GM23338 (cell line): ENCODE measurements at regions not wholly inside any gene's neighbourhood (a gene's known extent, or its start where the extent isn't known, plus 50 kb on each side); places are given as distances from the start of the nearest gene placed in this dataset.

Experiments used
- ATAC-seq: fragments of 200-7000 bp; cut with Tn5 transposase; 3 replicates; pipeline ENCODE4 v1.9.1; 2020
- DNase-seq: peaks from one replicate; pipeline ENCODE4 v3.0.0-alpha.2; 2015; ENCODE audit warnings: low spot score
- H2AFZ ChIP-seq: fragments of 200-600 bp; sonication (generic); 2 replicates; pipeline ENCODE4 v1.8.0; 2016; ENCODE audit warnings: antibody characterized with exemption, mild to moderate bottlenecking, moderate library complexity
- H3F3A ChIP-seq: fragments of 200-600 bp; sonication (generic); replicated peaks from 2 replicates; pipeline ENCODE4 v1.8.0; 2017; ENCODE audit warnings: antibody characterized with exemption, mixed run types, low read depth
- H3K27ac ChIP-seq: fragments of 200-600 bp; sonication (generic); 2 replicates; pipeline ENCODE4 v1.6.1; 2016; ENCODE audit warnings: low read depth
- H3K27me3 ChIP-seq: fragments of 200-600 bp; sonication (generic); 2 replicates; pipeline ENCODE4 v1.8.0; 2016; ENCODE audit warnings: mild to moderate bottlenecking, mixed run types, moderate library complexity; ENCODE audit not compliant: insufficient read depth
- H3K36me3 ChIP-seq: fragments of 200-600 bp; sonication (generic); 2 replicates; pipeline ENCODE4 v1.8.0; 2016; ENCODE audit warnings: mild to moderate bottlenecking; ENCODE audit not compliant: insufficient read depth
- H3K4me1 ChIP-seq: fragments of 200-600 bp; sonication (generic); 2 replicates; pipeline ENCODE4 v1.8.0; 2016; ENCODE audit warnings: mild to moderate bottlenecking, moderate library complexity; ENCODE audit not compliant: insufficient read depth
- H3K4me2 ChIP-seq: fragments of 200-600 bp; sonication (generic); 2 replicates; pipeline ENCODE4 v1.7.1; 2017; ENCODE audit warnings: mixed run types
- H3K4me3 ChIP-seq: fragments of 200-600 bp; sonication (generic); 2 replicates; pipeline ENCODE4 v1.6.1; 2016; ENCODE audit warnings: mixed run types
- H3K79me2 ChIP-seq: fragments of 200-600 bp; sonication (generic); replicated peaks from 2 replicates; pipeline ENCODE4 v1.8.0; 2017; ENCODE audit warnings: mild to moderate bottlenecking; ENCODE audit not compliant: insufficient read depth
- H3K9me2 ChIP-seq: fragments of 200-600 bp; sonication (generic); 2 replicates; pipeline ENCODE4 v1.8.0; 2017; ENCODE audit not compliant: insufficient read depth
- H4K20me1 ChIP-seq: fragments of 200-600 bp; sonication (generic); replicated peaks from 2 replicates; pipeline ENCODE4 v1.8.0; 2017; ENCODE audit warnings: mild to moderate bottlenecking; ENCODE audit not compliant: insufficient read depth
- H3K27ac Mint-ChIP-seq: 2 replicates; pipeline ENCODE4 v1.8.0; 2020; ENCODE audit warnings: inconsistent platforms, mild to moderate bottlenecking, moderate library complexity, mixed read lengths
- H3K27me3 Mint-ChIP-seq: 3 replicates; pipeline ENCODE4 v1.8.0; 2022; ENCODE audit warnings: low read depth, mild to moderate bottlenecking, moderate library complexity, mixed read lengths, inconsistent platforms; ENCODE audit not compliant: insufficient read depth, poor library complexity
- H3K36me3 Mint-ChIP-seq: 3 replicates; pipeline ENCODE4 v1.8.0; 2021; ENCODE audit warnings: low read depth, mild to moderate bottlenecking, inconsistent platforms, moderate library complexity, mixed read lengths
- H3K4me1 Mint-ChIP-seq: 3 replicates; pipeline ENCODE4 v1.8.0; 2020; ENCODE audit warnings: mild to moderate bottlenecking, inconsistent platforms, mixed read lengths
- H3K4me3 Mint-ChIP-seq: 3 replicates; pipeline ENCODE4 v1.8.0; 2021; ENCODE audit warnings: moderate library complexity, mild to moderate bottlenecking, inconsistent platforms, mixed read lengths
- H3K9me3 Mint-ChIP-seq: 3 replicates; pipeline ENCODE4 v1.8.0; 2020; ENCODE audit warnings: moderate library complexity, mild to moderate bottlenecking, inconsistent platforms, mixed read lengths
- CREB1 ChIP-seq: fragments of 250-450 bp; sonication (Bioruptor Pico); IDR thresholded peaks from 2 replicates; pipeline ENCODE4 v1.5.0; 2020; ENCODE audit warnings: low read depth, mild to moderate bottlenecking, moderate library complexity
- EZH2 ChIP-seq: fragments of 200-600 bp; sonication (generic); IDR thresholded peaks from one replicate; pipeline ENCODE4 v1.8.0; 2017; ENCODE audit warnings: antibody characterized with exemption, mild to moderate bottlenecking, low read depth; ENCODE audit not compliant: unreplicated experiment
- EZH2phosphoT487 ChIP-seq: fragments of 200-600 bp; sonication (generic); IDR thresholded peaks from one replicate; pipeline ENCODE4 v1.8.1; 2018; ENCODE audit warnings: antibody characterized with exemption; ENCODE audit not compliant: unreplicated experiment
- JUNB ChIP-seq: IDR thresholded peaks from one replicate; pipeline ENCODE4 v1.6.1; 2016; ENCODE audit warnings: antibody characterized with exemption; ENCODE audit not compliant: unreplicated experiment
- NANOG ChIP-seq: IDR thresholded peaks from 2 replicates; pipeline ENCODE4 v1.6.1; 2016; ENCODE audit warnings: antibody characterized with exemption, borderline replicate concordance
- POLR2AphosphoS5 ChIP-seq: IDR thresholded peaks from 2 replicates; pipeline ENCODE4 v1.6.1; 2016; ENCODE audit warnings: antibody characterized with exemption, low read depth
- STAT1 ChIP-seq: IDR thresholded peaks from one replicate; pipeline ENCODE4 v1.6.1; 2016; ENCODE audit warnings: antibody characterized with exemption; ENCODE audit not compliant: unreplicated experiment
- ZNF114 ChIP-seq: fragments of 250-450 bp; sonication (Bioruptor Pico); IDR thresholded peaks from 2 replicates; pipeline ENCODE4 v1.5.0; 2020; ENCODE audit warnings: mild to moderate bottlenecking, moderate library complexity
- ZNF331 ChIP-seq: fragments of 250-450 bp; sonication (Bioruptor Pico); IDR thresholded peaks from 2 replicates; pipeline ENCODE4 v1.5.0; 2020; ENCODE audit warnings: low read depth, mild to moderate bottlenecking, moderate library complexity
- TF ChIP-seq, protein P1 (sequence below): fragments of 250-450 bp; sonication (Bioruptor Pico); IDR thresholded peaks from 2 replicates; pipeline ENCODE4 v1.5.0; 2020; ENCODE audit warnings: mild to moderate bottlenecking, moderate library complexity
- TF ChIP-seq, protein P2 (sequence below), 2 experiments: fragments of 200-600 bp in 1 of 2; sonication (generic) in 1 of 2; conservative IDR thresholded peaks; 2 replicates each; pipeline versions ENCODE4 v1.5.1 to v1.6.1; 2016 to 2017; ENCODE audit warnings: antibody characterized with exemption in 2 of 2, low read depth in 2 of 2, mild to moderate bottlenecking in 2 of 2, moderate library complexity in 1 of 2
- TF ChIP-seq, protein P3 (sequence below): IDR thresholded peaks from one replicate; pipeline ENCODE4 v1.6.1; 2018; ENCODE audit warnings: antibody characterized with exemption; ENCODE audit not compliant: unreplicated experiment
- TF ChIP-seq, protein P4 (sequence below): IDR thresholded peaks from 2 replicates; pipeline ENCODE4 v1.6.1; 2016; ENCODE audit warnings: antibody characterized with exemption

DNA sequence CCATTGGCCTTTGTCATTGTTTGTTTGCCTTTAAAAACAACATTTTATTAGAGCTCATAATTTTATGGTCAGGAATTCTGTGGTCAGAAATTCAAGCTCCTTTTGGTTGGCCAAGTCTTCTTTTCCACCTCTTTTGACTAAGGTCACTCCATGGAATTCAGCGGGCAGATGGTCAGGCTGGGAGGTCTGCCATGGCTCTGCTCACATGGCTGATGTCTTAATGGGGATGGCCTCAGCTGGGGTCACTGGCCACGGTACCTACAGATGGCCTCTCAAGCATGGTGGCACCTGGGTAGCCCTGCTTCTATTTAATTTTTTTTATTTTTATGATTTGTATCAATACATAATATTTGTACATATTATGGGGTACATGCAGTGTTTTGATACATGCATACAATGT lies 360.8 kb upstream of the MCTP2 start:
- no peak overlapping the region for H3K4me2 ChIP-seq
- Mint-ChIP-seq H3K9me3 (no peaks in the 10 kb centered on the region), H3K4me1 (no peaks in the 10 kb centered on the region), H3K27me3 (no peaks in the 10 kb centered on the region), H3K4me3 (no peak overlapping the region), H3K27ac (no peak overlapping the region), H3K36me3 (no peaks in the 10 kb centered on the region)
- H3K4me3 ChIP-seq: no peak overlapping the region
- no peak for TF ChIP-seq NANOG
- TF ChIP-seq, protein P1, sequence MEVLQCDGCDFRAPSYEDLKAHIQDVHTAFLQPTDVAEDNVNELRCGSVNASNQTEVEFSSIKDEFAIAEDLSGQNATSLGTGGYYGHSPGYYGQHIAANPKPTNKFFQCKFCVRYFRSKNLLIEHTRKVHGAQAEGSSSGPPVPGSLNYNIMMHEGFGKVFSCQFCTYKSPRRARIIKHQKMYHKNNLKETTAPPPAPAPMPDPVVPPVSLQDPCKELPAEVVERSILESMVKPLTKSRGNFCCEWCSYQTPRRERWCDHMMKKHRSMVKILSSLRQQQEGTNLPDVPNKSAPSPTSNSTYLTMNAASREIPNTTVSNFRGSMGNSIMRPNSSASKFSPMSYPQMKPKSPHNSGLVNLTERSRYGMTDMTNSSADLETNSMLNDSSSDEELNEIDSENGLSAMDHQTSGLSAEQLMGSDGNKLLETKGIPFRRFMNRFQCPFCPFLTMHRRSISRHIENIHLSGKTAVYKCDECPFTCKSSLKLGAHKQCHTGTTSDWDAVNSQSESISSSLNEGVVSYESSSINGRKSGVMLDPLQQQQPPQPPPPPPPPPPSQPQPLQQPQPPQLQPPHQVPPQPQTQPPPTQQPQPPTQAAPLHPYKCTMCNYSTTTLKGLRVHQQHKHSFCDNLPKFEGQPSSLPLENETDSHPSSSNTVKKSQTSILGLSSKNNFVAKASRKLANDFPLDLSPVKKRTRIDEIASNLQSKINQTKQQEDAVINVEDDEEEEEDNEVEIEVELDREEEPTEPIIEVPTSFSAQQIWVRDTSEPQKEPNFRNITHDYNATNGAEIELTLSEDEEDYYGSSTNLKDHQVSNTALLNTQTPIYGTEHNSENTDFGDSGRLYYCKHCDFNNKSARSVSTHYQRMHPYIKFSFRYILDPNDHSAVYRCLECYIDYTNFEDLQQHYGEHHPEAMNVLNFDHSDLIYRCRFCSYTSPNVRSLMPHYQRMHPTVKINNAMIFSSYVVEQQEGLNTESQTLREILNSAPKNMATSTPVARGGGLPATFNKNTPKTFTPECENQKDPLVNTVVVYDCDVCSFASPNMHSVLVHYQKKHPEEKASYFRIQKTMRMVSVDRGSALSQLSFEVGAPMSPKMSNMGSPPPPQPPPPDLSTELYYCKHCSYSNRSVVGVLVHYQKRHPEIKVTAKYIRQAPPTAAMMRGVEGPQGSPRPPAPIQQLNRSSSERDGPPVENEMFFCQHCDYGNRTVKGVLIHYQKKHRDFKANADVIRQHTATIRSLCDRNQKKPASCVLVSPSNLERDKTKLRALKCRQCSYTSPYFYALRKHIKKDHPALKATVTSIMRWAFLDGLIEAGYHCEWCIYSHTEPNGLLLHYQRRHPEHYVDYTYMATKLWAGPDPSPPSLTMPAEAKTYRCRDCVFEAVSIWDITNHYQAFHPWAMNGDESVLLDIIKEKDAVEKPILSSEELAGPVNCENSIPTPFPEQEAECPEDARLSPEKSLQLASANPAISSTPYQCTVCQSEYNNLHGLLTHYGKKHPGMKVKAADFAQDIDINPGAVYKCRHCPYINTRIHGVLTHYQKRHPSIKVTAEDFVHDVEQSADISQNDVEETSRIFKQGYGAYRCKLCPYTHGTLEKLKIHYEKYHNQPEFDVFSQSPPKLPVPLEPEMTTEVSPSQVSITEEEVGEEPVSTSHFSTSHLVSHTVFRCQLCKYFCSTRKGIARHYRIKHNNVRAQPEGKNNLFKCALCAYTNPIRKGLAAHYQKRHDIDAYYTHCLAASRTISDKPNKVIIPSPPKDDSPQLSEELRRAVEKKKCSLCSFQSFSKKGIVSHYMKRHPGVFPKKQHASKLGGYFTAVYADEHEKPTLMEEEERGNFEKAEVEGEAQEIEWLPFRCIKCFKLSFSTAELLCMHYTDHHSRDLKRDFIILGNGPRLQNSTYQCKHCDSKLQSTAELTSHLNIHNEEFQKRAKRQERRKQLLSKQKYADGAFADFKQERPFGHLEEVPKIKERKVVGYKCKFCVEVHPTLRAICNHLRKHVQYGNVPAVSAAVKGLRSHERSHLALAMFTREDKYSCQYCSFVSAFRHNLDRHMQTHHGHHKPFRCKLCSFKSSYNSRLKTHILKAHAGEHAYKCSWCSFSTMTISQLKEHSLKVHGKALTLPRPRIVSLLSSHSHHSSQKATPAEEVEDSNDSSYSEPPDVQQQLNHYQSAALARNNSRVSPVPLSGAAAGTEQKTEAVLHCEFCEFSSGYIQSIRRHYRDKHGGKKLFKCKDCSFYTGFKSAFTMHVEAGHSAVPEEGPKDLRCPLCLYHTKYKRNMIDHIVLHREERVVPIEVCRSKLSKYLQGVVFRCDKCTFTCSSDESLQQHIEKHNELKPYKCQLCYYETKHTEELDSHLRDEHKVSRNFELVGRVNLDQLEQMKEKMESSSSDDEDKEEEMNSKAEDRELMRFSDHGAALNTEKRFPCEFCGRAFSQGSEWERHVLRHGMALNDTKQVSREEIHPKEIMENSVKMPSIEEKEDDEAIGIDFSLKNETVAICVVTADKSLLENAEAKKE (CRISPR knock-in tag): no peak
- no peak for TF ChIP-seq STAT1
- TF ChIP-seq EZH2: no peak
- no peak for TF ChIP-seq CREB1 (CRISPR knock-in tag)
- TF ChIP-seq ZNF331 (CRISPR knock-in tag): no peak
- TF ChIP-seq, protein P2, sequence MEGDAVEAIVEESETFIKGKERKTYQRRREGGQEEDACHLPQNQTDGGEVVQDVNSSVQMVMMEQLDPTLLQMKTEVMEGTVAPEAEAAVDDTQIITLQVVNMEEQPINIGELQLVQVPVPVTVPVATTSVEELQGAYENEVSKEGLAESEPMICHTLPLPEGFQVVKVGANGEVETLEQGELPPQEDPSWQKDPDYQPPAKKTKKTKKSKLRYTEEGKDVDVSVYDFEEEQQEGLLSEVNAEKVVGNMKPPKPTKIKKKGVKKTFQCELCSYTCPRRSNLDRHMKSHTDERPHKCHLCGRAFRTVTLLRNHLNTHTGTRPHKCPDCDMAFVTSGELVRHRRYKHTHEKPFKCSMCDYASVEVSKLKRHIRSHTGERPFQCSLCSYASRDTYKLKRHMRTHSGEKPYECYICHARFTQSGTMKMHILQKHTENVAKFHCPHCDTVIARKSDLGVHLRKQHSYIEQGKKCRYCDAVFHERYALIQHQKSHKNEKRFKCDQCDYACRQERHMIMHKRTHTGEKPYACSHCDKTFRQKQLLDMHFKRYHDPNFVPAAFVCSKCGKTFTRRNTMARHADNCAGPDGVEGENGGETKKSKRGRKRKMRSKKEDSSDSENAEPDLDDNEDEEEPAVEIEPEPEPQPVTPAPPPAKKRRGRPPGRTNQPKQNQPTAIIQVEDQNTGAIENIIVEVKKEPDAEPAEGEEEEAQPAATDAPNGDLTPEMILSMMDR (conservative IDR thresholded peaks at IDR 0.05; ENCODE audit: low read depth in 2 of 2): no peak
- no peak for TF ChIP-seq ZNF114 (CRISPR knock-in tag)
- TF ChIP-seq POLR2AphosphoS5: no peak
- TF ChIP-seq, protein P3, sequence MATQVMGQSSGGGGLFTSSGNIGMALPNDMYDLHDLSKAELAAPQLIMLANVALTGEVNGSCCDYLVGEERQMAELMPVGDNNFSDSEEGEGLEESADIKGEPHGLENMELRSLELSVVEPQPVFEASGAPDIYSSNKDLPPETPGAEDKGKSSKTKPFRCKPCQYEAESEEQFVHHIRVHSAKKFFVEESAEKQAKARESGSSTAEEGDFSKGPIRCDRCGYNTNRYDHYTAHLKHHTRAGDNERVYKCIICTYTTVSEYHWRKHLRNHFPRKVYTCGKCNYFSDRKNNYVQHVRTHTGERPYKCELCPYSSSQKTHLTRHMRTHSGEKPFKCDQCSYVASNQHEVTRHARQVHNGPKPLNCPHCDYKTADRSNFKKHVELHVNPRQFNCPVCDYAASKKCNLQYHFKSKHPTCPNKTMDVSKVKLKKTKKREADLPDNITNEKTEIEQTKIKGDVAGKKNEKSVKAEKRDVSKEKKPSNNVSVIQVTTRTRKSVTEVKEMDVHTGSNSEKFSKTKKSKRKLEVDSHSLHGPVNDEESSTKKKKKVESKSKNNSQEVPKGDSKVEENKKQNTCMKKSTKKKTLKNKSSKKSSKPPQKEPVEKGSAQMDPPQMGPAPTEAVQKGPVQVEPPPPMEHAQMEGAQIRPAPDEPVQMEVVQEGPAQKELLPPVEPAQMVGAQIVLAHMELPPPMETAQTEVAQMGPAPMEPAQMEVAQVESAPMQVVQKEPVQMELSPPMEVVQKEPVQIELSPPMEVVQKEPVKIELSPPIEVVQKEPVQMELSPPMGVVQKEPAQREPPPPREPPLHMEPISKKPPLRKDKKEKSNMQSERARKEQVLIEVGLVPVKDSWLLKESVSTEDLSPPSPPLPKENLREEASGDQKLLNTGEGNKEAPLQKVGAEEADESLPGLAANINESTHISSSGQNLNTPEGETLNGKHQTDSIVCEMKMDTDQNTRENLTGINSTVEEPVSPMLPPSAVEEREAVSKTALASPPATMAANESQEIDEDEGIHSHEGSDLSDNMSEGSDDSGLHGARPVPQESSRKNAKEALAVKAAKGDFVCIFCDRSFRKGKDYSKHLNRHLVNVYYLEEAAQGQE: no peak
- TF ChIP-seq, protein P4, sequence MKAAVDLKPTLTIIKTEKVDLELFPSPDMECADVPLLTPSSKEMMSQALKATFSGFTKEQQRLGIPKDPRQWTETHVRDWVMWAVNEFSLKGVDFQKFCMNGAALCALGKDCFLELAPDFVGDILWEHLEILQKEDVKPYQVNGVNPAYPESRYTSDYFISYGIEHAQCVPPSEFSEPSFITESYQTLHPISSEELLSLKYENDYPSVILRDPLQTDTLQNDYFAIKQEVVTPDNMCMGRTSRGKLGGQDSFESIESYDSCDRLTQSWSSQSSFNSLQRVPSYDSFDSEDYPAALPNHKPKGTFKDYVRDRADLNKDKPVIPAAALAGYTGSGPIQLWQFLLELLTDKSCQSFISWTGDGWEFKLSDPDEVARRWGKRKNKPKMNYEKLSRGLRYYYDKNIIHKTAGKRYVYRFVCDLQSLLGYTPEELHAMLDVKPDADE: no peak
- TF ChIP-seq EZH2phosphoT487: no peak
- TF ChIP-seq JUNB: no peak
- no peaks in the 10 kb centered on the region for H3F3A ChIP-seq
- H3K9me2 ChIP-seq: peaks cover 5% of the 10 kb centered on the region; the same call in 1 of the 2 replicates
- no peaks in the 10 kb centered on the region for H3K79me2 ChIP-seq
- H3K27ac ChIP-seq: no peak overlapping the region
- no peak for DNase-seq
- no peaks in the 10 kb centered on the region for H3K36me3 ChIP-seq
- no peaks in the 10 kb centered on the region for H3K27me3 ChIP-seq
- ATAC-seq: no peak
- no peaks in the 10 kb centered on the region for H4K20me1 ChIP-seq
- no peak overlapping the region for H2AFZ ChIP-seq
- no peaks in the 10 kb centered on the region for H3K4me1 ChIP-seq
